ENCODE measurements at regions not wholly inside any gene's neighbourhood (a gene's known extent, or its start where the extent isn't known, plus 50 kb on each side); places are given as distances from the start of the nearest gene placed in this dataset.
"Not testable (repeated sequence)": the region's sequence is repeated elsewhere in the genome, so short reads cannot be mapped to it uniquely, and the experiment has no call there.

DNA sequence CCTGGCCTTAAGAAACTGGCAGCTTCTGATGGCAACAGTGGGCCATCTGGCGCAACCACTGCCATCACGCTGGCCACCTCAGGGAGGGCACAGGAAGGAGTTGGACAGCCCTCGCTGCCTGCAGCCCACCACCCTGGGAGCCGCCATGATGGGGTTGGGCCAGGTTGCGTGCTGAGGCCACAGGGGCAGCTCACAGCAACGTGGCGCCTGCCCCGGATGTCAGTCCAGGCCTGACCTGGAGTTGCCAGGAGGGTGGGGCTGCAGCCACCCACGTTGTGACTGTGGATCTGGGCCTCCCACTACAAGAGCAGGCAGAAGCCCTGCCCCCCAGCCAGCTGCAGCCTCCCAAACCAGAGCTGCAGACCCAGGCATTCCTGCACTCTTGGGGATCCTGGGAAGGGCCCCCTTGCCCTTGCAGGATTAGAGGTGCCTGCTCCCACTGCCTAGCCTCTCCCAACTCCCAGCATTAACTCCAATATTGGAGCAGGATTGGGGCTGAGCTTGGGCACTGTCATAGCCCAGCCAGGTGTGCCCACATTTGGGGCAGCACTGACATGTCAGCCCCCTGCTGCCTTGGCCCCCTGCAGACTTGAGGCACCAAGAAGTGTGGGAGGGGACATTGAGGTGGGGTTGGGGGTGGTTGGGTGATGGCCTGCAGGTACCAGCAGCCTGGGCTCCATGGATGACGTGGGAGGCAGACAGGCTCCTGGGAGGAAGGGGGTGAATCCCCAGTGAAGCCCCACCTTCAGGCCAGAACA lies 468.9 kb upstream of the CCDC54 start:
- no peak for DNase-seq (ENCODE audit: low spot score)

DNA sequence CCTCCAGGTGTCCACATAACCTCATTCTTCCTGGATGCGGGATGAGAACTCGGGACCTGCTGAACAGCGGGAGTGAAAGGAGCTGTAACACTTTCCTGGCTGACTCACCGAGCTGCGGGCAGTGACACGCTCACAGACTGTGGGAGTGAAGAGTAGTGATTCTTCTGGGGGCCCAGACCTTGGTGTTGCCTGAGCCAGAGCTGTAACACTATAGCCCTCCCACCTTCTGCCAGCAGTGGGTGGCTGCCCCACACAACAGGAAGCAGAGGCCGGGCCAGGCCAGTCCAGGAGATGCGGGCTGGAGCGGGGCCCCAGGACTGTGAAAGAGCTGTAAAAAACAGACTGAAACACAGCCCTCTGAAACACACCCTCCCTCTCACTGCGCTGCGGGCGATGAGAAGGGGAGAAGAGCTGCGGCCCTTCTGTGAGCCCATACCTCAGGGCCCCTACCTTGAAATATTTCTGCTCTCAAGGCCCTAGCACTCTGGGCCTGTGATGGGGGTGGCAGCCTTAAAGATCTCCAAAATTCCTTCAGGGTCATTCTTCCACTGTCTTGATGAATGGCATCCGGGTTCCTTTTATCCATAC lies 464.0 kb upstream of the CCDC54 start:
- no peak for DNase-seq (ENCODE audit: low spot score)

- DNase-seq (ENCODE audit: low spot score): no peak
Measured at GRCh38 chr3:106913966-106914365, 463.3 kb upstream of the CCDC54 start.

GRCh38 chr3:106920609-106921008 lies 456.6 kb upstream of the CCDC54 start:
- no peak for DNase-seq (ENCODE audit: low spot score)

GRCh38 chr3:106929081-106929480 lies 448.2 kb upstream of the CCDC54 start:
- no peak for DNase-seq (ENCODE audit: low spot score)

DNA sequence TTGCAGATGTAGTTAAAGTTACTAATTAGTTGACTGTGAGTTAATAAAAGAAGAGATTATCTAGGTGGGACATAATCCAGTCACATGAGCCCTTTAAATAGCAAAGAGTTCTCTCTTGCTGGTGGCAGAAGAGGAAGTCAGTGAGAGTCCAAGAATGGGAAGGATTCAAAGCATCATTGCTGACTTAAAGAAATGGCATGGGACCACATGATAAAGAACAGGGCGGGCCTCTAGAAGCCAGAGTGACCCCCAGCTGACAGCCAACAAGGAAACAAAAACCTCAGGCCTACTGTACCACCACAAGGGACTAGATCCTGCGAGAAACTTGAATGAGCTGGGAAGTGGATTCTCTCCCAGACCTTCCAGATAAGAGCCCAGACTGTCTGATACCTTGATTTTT lies 447.2 kb upstream of the CCDC54 start:
- no peak for DNase-seq (ENCODE audit: low spot score)

DNA sequence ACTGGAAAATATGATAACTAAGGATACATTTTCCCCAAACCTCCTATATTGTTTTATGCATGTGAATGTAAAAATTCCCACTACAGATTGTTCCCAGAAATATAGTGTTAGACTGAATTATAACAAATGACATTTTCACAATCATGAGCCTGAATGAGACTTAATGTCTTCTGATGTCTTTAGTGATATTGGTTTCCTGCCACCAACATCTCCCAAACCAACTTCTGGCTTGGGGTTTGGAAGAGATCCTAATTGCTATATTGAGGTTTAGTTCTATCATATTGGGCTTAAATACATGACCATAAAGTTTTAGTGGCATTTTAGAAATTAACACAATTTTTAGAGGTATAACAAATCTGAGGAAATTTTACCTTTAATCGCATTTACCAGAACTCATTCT lies 445.3 kb upstream of the CCDC54 start:
- DNase-seq (ENCODE audit: low spot score): no peak

DNA sequence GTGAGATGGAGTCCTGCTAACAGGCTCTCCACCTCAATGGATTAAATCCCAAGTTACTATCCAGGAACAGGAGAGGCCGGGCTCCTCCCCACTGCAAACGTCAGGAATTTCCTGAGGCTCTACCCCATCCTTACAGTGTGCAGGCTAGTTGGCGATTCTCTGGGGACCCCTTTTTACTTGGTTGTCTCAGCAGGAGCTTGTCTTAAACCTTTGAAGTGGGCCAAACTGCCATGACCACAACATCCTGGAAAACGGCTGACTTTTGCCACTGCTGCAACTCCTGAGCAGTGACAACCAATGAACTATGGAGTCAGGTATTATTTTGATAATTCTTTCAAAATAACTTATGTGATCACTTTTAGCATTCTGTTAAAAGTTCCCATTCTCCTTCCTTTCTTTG lies 440.9 kb upstream of the CCDC54 start:
- DNase-seq (ENCODE audit: low spot score): no peak

- no peak for DNase-seq (ENCODE audit: low spot score)
Measured at GRCh38 chr3:106942051-106942450, 435.2 kb upstream of the CCDC54 start.

GRCh38 chr3:106943071-106943470 lies 434.2 kb upstream of the CCDC54 start:
- no peak for DNase-seq (ENCODE audit: low spot score)

DNA sequence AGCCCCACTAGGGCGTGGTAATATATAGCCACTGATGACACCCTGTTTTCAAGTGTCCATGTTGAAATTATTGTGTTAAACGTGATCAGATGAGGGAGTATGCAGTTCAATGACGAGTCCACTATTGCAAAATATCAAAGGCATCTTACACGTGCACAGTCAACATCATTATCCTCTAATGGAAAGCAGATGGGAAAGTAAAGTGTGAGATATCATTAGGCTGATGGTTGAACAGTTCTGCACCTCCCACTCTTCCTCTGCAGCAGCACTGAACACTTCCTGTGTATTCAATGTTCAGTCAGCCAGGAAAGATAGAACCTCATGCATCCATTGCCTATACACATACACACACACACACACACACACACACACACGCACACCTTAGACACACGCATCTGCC lies 431.8 kb upstream of the CCDC54 start:
- no peak for DNase-seq (ENCODE audit: low spot score)

GRCh38 chr3:106946866-106947265 lies 430.4 kb upstream of the CCDC54 start:
- DNase-seq (ENCODE audit: low spot score): no peak

GRCh38 chr3:106957029-106957428 lies 420.2 kb upstream of the CCDC54 start:
- DNase-seq (ENCODE audit: low spot score): no peak

DNA sequence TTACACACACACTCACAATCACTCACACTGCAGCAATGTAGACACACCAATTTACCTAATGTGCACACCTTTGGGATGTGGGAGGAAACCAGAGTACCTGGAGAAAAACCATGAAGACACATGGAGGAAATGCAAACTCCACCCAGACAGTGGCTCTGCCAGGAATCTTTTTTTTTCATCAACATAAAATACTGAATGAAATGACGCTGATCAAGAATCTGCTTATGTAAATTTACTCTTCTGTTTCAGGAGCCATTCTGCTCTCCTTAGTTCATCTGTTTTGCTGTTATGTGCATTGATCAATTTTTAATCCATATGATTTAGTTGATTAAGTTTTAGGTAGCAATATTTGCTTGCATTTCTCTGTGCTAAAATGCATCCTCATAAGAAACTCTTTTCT lies 414.2 kb upstream of the CCDC54 start:
- DNase-seq (ENCODE audit: low spot score): no peak

- DNase-seq (ENCODE audit: low spot score): no peak
Measured at GRCh38 chr3:106963442-106963841, 413.8 kb upstream of the CCDC54 start.

DNA sequence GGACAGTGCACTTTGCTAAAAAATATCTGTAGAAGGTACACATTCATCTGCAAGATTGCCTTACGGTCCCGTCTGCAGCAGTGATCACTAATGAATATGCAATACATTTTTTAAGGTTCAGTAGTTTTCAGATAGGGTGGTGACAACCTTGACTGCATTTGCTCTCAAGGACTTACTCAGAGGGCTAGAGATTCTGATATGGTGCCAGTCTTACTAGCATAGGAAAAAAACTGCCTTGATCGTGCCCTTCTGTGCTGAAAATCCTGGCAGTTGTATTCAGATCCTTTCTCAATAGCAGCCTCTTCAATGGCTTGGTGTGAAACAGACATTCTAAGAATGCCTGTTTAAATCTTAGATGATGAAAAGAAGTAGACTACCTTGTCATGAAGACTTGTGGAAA lies 411.9 kb upstream of the CCDC54 start:
- no peak for DNase-seq (ENCODE audit: low spot score)

- DNase-seq (ENCODE audit: low spot score): no peak
Measured at GRCh38 chr3:106969596-106969995, 407.6 kb upstream of the CCDC54 start.

DNA sequence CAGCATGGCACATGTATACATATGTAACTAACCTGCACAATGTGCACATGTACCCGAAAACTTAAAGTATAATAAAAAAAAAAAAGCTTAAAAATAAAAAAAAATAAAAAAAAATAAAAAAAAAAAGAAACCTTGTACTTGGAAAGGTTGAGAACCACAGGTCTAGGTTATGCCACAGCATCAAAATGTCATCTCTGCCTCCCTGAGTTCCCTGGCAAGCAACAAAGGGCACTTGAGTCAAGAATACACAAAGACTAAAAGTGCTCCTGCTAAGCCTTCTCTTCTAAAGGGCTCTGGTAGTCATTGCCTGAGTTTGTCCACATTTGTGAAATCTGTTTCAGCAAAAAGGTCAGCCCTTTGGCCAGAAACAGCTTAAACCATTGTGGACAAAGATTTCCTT lies 395.8 kb upstream of the CCDC54 start:
- DNase-seq (ENCODE audit: low spot score): no peak

- DNase-seq (ENCODE audit: low spot score): no peak
Measured at GRCh38 chr3:106985721-106986120, 391.5 kb upstream of the CCDC54 start.

- not testable (repeated sequence) for DNase-seq (ENCODE audit: low spot score)
Measured at GRCh38 chr3:106998841-106999682, 378.2 kb upstream of the CCDC54 start.

GRCh38 chr3:107001635-107002034 lies 375.6 kb upstream of the CCDC54 start:
- DNase-seq (ENCODE audit: low spot score): no peak

DNA sequence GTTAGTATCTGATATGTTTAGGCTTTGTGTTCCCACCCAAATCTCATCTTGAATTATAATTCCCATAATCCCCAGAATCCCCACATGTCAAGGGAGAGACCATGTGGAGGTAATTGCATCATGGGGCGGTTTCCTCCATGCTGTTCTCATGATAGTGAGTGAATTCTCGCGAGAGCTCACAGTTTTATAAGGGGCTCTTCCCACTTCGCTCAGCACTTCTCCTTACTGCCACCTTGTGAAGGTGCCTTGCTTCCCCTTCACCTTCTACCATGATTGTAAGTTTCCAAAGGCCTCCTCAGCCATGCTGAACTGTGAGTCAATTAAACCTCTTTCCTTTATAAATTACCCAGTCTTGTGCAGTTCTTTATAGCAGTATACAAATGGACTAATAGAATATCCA lies 371.9 kb upstream of the CCDC54 start:
- not testable (repeated sequence) for DNase-seq (ENCODE audit: low spot score)

GRCh38 chr3:107008213-107008612 lies 369.0 kb upstream of the CCDC54 start:
- no peak for DNase-seq (ENCODE audit: low spot score)

Measured in HuH-7.5 (cell line).